ENCODE measurements at regions not wholly inside any gene's neighbourhood (a gene's known extent, or its start where the extent isn't known, plus 50 kb on each side); places are given as distances from the start of the nearest gene placed in this dataset.

DNA sequence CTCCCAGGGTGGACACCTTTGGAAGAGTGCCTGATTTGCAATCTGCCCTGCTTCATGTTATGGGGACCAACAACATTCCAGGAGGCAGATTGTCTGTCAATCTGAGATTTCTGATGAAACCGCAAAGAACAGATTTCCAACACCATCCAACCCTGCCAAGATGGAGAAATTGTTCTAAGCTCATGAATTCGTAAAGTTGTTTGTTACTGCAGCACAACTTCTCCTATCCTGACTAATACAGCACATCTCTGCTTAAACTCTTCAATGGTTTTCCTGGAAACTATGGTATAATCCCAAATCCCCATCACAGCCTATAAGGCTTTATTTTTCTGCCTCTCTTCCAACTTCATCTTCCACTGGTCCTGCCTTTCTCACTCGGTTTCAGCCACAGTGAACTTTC is 210.3 kb upstream of the TSHZ3 start:
- no peak overlapping the region for H3K4me3 ChIP-seq (ENCODE audit: low read depth, low read length)
- no peak for DNase-seq (ENCODE audit: low read depth)
- TF ChIP-seq CTCF (IDR thresholded peaks at IDR 0.05; ENCODE audit: insufficient read depth, low read length) = no peak

GRCh38 chr19:31560086-31561060 is 211.1 kb upstream of the TSHZ3 start:
- TF ChIP-seq CTCF (IDR thresholded peaks at IDR 0.05; ENCODE audit: insufficient read depth, low read length) = no peak
- DNase-seq (ENCODE audit: low read depth) = peak; percentile 17
- H3K4me3 ChIP-seq (ENCODE audit: low read depth, low read length) = no peak overlapping the region

DNA sequence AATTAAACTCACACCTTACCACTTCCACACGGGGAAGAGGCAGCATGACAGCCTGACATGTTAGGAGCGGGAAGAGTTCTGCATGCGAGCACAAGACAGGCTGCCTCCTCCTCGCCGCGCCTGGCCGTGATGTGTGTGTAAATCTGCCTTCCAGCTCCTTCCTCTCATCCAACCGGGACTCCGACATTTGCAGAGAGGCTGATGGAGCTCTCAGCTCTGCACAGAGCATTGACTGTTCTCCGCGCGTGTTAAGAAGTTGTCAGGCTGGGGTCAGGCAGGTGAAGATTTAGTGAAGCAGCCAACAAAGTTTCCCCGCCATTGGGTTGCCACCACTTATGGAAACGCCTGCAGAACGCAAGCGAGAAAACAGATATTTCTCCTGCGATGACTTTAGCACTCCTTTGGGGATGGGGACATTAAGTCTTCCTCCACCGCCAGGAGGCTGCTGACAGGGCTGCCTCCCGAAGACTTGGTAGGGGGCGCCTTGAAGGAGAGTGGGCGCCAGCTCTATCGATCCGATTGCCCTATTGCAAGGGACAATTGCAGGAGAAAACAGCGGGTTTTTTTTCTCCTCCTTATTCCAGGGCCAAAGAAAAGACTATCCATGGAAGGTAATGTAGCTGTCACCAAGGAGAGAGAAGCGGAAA is 213.9 kb upstream of the TSHZ3 start:
- H3K4me3 ChIP-seq (ENCODE audit: low read depth, low read length) = no peak overlapping the region
- TF ChIP-seq CTCF (IDR thresholded peaks at IDR 0.05; ENCODE audit: insufficient read depth, low read length) = no peak
- DNase-seq (ENCODE audit: low read depth) = no peak

- H3K4me3 ChIP-seq (ENCODE audit: low read depth, low read length) = no peak overlapping the region
- TF ChIP-seq CTCF (IDR thresholded peaks at IDR 0.05; ENCODE audit: insufficient read depth, low read length) = no peak
- DNase-seq (ENCODE audit: low read depth) = no peak
Observed at GRCh38 chr19:31567776-31568175, 218.5 kb upstream of the TSHZ3 start.

- no peak for TF ChIP-seq CTCF (IDR thresholded peaks at IDR 0.05; ENCODE audit: insufficient read depth, low read length)
- no peak for DNase-seq (ENCODE audit: low read depth)
- no peak overlapping the region for H3K4me3 ChIP-seq (ENCODE audit: low read depth, low read length)
Observed at GRCh38 chr19:31568724-31569123, 219.5 kb upstream of the TSHZ3 start.

DNA sequence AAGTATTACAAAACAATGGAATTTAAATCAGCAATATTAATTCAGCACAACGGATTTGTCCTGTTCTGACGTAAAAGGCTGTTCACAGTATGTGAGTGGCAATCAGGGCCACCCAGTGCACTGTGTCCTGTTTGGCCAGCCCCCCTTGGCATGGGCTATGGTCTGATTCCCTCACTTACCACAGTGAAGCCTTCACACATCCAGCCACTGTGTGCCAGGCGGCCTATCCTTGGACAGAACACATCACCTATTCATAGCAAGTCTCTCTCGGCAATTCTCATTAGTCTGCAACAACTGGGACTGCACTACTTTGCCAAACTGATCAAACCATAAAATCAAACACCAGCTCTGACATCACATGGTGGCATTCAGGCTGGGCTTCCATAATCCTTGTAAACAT is 221.5 kb upstream of the TSHZ3 start:
- no peak for DNase-seq (ENCODE audit: low read depth)
- TF ChIP-seq CTCF (IDR thresholded peaks at IDR 0.05; ENCODE audit: insufficient read depth, low read length) = no peak
- no peak overlapping the region for H3K4me3 ChIP-seq (ENCODE audit: low read depth, low read length)
